Skin epidermis (tissue), 12 donors: ENCODE measurements at regions not wholly inside any gene's neighbourhood (a gene's known extent, or its start where the extent isn't known, plus 50 kb on each side); places are given as distances from the start of the nearest gene placed in this dataset.
"Not testable (repeated sequence)": the region's sequence is repeated elsewhere in the genome, so short reads cannot be mapped to it uniquely, and the experiment has no call there.

Experiments used
- H3K27ac ChIP-seq, 21 experiments: fragments of 200-600 bp; sonication (generic) in 11 of 21; one replicate each; pipeline ENCODE4 v1.5.0; 2020; ENCODE audit warnings: mild to moderate bottlenecking in 3 of 21, inconsistent platforms in 2 of 21, moderate library complexity in 2 of 21
- H3K4me3 ChIP-seq, 7 experiments: fragments of 200-600 bp; sonication (generic) in 2 of 7; one replicate each; pipeline ENCODE4 v1.5.0; 2020; ENCODE audit warnings: inconsistent platforms in 2 of 7, mild to moderate bottlenecking in 2 of 7, moderate library complexity in 1 of 7

GRCh38 chr7:69047151-69047754, 551.0 kb upstream of the AUTS2 start:
- H3K4me3 ChIP-seq, result no peak overlapping the region
- H3K27ac ChIP-seq, result no peak overlapping the region

GRCh38 chr7:69049326-69049725, 548.9 kb upstream of the AUTS2 start:
- Histone ChIP-seq H3K4me3 (no peak overlapping the region), H3K27ac (no peak overlapping the region)

GRCh38 chr7:69052447-69052846, 545.8 kb upstream of the AUTS2 start:
- H3K4me3 ChIP-seq, result no peak overlapping the region

GRCh38 chr7:69060516-69060915, 537.8 kb upstream of the AUTS2 start:
- Histone ChIP-seq H3K27ac (no peak overlapping the region), H3K4me3 (no peak overlapping the region)

More at GRCh38 chr7:69052447-69052846, 545.8 kb upstream of the AUTS2 start:
- no peak overlapping the region for H3K27ac ChIP-seq

GRCh38 chr7:69062020-69062765, 536.1 kb upstream of the AUTS2 start:
- Histone ChIP-seq H3K4me3 (no peak overlapping the region), H3K27ac (no peak overlapping the region)

- no peak overlapping the region for H3K27ac ChIP-seq
- H3K4me3 ChIP-seq, result no peak overlapping the region
These were observed 530.9 kb upstream of the AUTS2 start for GRCh38 chr7:69067397-69067796.

GRCh38 chr7:69070476-69070875, 527.8 kb upstream of the AUTS2 start:
- Histone ChIP-seq H3K4me3 (no peak overlapping the region), H3K27ac (no peak overlapping the region)

GRCh38 chr7:69076566-69076965, 521.7 kb upstream of the AUTS2 start:
- no peak overlapping the region for H3K4me3 ChIP-seq
- no peak overlapping the region for H3K27ac ChIP-seq

GRCh38 chr7:69078997-69079769, 519.1 kb upstream of the AUTS2 start:
- Histone ChIP-seq H3K4me3 (no peak overlapping the region), H3K27ac (no peak overlapping the region)

GRCh38 chr7:69087281-69087680, 511.0 kb upstream of the AUTS2 start:
- H3K27ac ChIP-seq, H3K4me3 ChIP-seq: not testable (repeated sequence)

- Histone ChIP-seq H3K27ac (no peak overlapping the region), H3K4me3 (no peak overlapping the region)
These were observed 510.1 kb upstream of the AUTS2 start for GRCh38 chr7:69088185-69088584.

- no peak overlapping the region for H3K27ac ChIP-seq
- H3K4me3 ChIP-seq, result no peak overlapping the region
These were observed 507.3 kb upstream of the AUTS2 start for GRCh38 chr7:69090936-69091335.

- no peak overlapping the region for H3K27ac ChIP-seq
- no peak overlapping the region for H3K4me3 ChIP-seq
These were observed 506.8 kb upstream of the AUTS2 start for GRCh38 chr7:69091521-69091920.

GRCh38 chr7:69095127-69095526, 503.1 kb upstream of the AUTS2 start:
- Histone ChIP-seq H3K4me3 (no peak overlapping the region), H3K27ac (no peak overlapping the region)

- Histone ChIP-seq H3K4me3 (no peak overlapping the region), H3K27ac (no peak overlapping the region)
These were observed 502.6 kb upstream of the AUTS2 start for GRCh38 chr7:69095649-69096048.

- Histone ChIP-seq H3K27ac (no peak overlapping the region), H3K4me3 (no peak overlapping the region)
These were observed 494.3 kb upstream of the AUTS2 start for GRCh38 chr7:69104023-69104422.

GRCh38 chr7:69105092-69105491, 493.2 kb upstream of the AUTS2 start:
- peak overlapping the region in 2 of 21 experiments; percentile 5 to 17 for H3K27ac ChIP-seq
- H3K4me3 ChIP-seq, result no peak overlapping the region

- Histone ChIP-seq H3K27ac (no peak overlapping the region), H3K4me3 (no peak overlapping the region)
These were observed 492.3 kb upstream of the AUTS2 start for GRCh38 chr7:69105981-69106380.

GRCh38 chr7:69106449-69106848, 491.8 kb upstream of the AUTS2 start:
- H3K4me3 ChIP-seq, H3K27ac ChIP-seq: not testable (repeated sequence)

- not testable (repeated sequence) for H3K4me3 ChIP-seq, H3K27ac ChIP-seq
These were observed 491.3 kb upstream of the AUTS2 start for GRCh38 chr7:69106946-69107345.

GRCh38 chr7:69108097-69108496, 490.2 kb upstream of the AUTS2 start:
- no peak overlapping the region for H3K4me3 ChIP-seq
- H3K27ac ChIP-seq, result no peak overlapping the region
